Neural crest cell (in vitro differentiated cells): ENCODE measurements at regions not wholly inside any gene's neighbourhood (a gene's known extent, or its start where the extent isn't known, plus 50 kb on each side); places are given as distances from the start of the nearest gene placed in this dataset.

Experiments
- DNase-seq: peaks from one replicate; pipeline ENCODE4 v3.0.0; 2021; ENCODE audit warnings: low read depth, mixed read lengths, low spot score
- H3K27ac Mint-ChIP-seq: one replicate; pipeline ENCODE4 v1.8.0; 2021; ENCODE audit warnings: mild to moderate bottlenecking, mixed read lengths; ENCODE audit not compliant: unreplicated experiment
- H3K27me3 Mint-ChIP-seq: 2 replicates; pipeline ENCODE4 v1.8.0; 2021; ENCODE audit warnings: low read depth, mild to moderate bottlenecking, mixed read lengths
- H3K36me3 Mint-ChIP-seq: 2 replicates; pipeline ENCODE4 v1.8.0; 2021; ENCODE audit warnings: low read depth, mild to moderate bottlenecking, mixed read lengths
- H3K4me1 Mint-ChIP-seq: 2 replicates; pipeline ENCODE4 v1.8.0; 2021; ENCODE audit warnings: mixed read lengths
- H3K4me3 Mint-ChIP-seq: one replicate; pipeline ENCODE4 v1.8.0; 2021; ENCODE audit warnings: mild to moderate bottlenecking, mixed read lengths
- H3K9me3 Mint-ChIP-seq: 2 replicates; pipeline ENCODE4 v1.8.0; 2021; ENCODE audit warnings: mixed read lengths
- TF ChIP-seq, protein P1 (sequence below): fragments of 200-600 bp; sonication (generic); conservative IDR thresholded peaks from 2 replicates; pipeline ENCODE4 v1.5.0; 2021; ENCODE audit warnings: antibody characterized with exemption, mild to moderate bottlenecking

- peaks cover 6% of the 10 kb centered on the region for H3K4me1 Mint-ChIP-seq
- TF ChIP-seq, protein P1, sequence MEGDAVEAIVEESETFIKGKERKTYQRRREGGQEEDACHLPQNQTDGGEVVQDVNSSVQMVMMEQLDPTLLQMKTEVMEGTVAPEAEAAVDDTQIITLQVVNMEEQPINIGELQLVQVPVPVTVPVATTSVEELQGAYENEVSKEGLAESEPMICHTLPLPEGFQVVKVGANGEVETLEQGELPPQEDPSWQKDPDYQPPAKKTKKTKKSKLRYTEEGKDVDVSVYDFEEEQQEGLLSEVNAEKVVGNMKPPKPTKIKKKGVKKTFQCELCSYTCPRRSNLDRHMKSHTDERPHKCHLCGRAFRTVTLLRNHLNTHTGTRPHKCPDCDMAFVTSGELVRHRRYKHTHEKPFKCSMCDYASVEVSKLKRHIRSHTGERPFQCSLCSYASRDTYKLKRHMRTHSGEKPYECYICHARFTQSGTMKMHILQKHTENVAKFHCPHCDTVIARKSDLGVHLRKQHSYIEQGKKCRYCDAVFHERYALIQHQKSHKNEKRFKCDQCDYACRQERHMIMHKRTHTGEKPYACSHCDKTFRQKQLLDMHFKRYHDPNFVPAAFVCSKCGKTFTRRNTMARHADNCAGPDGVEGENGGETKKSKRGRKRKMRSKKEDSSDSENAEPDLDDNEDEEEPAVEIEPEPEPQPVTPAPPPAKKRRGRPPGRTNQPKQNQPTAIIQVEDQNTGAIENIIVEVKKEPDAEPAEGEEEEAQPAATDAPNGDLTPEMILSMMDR: no peak
- no peaks in the 10 kb centered on the region for H3K27me3 Mint-ChIP-seq
- no peak overlapping the region for H3K27ac Mint-ChIP-seq
- H3K36me3 Mint-ChIP-seq: no peaks in the 10 kb centered on the region
- H3K9me3 Mint-ChIP-seq: no peaks in the 10 kb centered on the region
- H3K4me3 Mint-ChIP-seq: no peak overlapping the region
- no peak for DNase-seq
These were observed 254.9 kb upstream of the PCDH20 start for GRCh38 chr13:61670384-61671161.

DNA sequence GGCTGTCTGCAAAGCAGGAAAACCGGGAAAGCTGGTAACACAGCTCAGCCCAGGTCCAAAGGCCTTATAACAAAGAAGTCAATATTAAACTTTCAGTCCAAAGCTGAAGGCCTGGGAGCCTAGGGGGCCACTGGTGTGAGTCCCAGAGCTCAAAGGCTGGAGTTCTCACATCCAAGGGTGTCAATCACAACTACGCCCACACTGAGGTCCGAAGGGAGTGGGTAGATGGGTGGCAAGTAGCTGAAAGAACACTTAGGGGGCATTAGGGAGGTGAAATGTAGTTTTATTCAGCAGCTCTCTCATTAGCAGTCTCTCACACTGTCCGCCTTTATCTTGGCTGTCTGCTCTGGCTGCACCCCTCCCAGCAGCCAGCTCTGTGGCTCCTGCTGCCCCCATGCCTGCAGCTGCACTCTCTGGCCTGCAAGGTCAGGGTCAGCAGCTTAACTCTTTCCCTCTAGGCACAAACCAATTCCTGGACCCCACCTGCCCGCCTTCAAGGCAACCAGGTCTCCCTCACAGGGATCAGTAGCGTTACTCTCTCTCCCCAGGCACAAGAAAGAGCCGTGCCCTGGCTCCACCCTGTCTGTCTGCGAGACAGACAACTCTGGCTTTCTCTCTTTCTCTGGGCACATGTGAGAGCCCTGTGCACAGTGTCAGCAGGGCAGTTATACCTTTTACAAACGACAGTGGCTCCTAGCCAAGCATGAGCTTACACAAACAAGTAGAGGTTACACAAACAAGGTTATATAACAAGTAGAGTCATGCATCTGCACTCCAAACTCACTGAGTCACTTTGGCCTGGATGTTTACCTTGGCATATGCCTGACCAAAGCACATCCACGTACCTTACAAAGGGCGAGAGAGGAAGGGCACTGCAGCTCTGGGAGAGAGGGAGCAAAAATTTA lies 249.4 kb upstream of the PCDH20 start:
- DNase-seq: peak; percentile 4
- H3K27ac Mint-ChIP-seq: peak overlapping the region; percentile 45
- H3K9me3 Mint-ChIP-seq: no peaks in the 10 kb centered on the region
- TF ChIP-seq, protein P1: no peak
- no peaks in the 10 kb centered on the region for H3K27me3 Mint-ChIP-seq
- peaks cover 21% of the 10 kb centered on the region for H3K4me1 Mint-ChIP-seq
- H3K36me3 Mint-ChIP-seq: no peaks in the 10 kb centered on the region
- no peak overlapping the region for H3K4me3 Mint-ChIP-seq

DNA sequence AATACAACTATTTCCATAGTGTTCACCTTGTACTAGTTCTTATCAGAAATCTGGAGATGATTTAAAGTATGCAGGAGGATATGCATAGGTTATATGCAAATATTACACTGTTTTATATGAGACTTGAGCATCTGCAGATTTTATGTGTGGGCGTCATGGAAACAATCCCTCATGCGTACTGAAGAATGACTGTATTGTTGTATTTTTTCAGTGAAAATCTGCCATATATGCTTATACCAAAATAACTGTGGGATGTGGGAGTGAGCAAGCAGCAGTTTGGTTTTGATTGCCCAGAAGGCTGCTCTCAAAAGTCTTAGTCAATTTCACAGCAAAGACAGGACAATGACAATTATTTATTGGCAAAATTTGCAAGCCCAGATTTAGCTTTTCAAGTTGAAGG lies 238.8 kb upstream of the PCDH20 start:
- DNase-seq: no peak
- Mint-ChIP-seq H3K9me3 (peaks cover 7% of the 10 kb centered on the region), H3K27ac (no peak overlapping the region), H3K27me3 (no peaks in the 10 kb centered on the region), H3K4me3 (no peak overlapping the region), H3K4me1 (no peaks in the 10 kb centered on the region), H3K36me3 (no peaks in the 10 kb centered on the region)
- TF ChIP-seq, protein P1: no peak

DNA sequence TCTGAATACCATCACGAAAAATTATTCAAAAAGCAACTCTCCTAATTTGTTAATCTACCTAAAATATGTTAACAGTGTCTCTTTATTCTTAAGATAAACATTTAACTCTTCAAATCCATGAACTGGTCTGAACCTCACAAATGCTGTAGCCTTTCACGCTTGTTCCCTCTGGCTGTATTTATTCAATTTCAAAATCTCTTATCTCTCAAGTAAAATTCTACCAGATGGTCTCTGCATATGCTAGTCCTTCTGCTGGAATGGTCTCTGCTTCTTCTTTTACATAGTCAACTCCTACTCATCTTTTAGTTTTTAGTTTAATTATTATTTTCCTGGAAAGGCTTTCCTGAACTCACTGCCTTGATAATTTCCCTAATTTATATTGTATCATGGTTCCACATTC lies 232.9 kb upstream of the PCDH20 start:
- TF ChIP-seq, protein P1: no peak
- H3K27ac Mint-ChIP-seq: no peak overlapping the region
- H3K27me3 Mint-ChIP-seq: no peaks in the 10 kb centered on the region
- H3K4me3 Mint-ChIP-seq: no peak overlapping the region
- no peaks in the 10 kb centered on the region for H3K4me1 Mint-ChIP-seq
- no peak for DNase-seq
- no peaks in the 10 kb centered on the region for H3K9me3 Mint-ChIP-seq
- H3K36me3 Mint-ChIP-seq: no peaks in the 10 kb centered on the region

GRCh38 chr13:61612192-61612591 lies 196.5 kb upstream of the PCDH20 start:
- Mint-ChIP-seq H3K27ac (no peak overlapping the region), H3K4me1 (no peaks in the 10 kb centered on the region), H3K4me3 (no peak overlapping the region), H3K9me3 (peaks cover under 1% of the 10 kb centered on the region), H3K36me3 (no peaks in the 10 kb centered on the region), H3K27me3 (no peaks in the 10 kb centered on the region)
- TF ChIP-seq, protein P1: no peak
- DNase-seq: no peak
